ENCODE measurements at regions not wholly inside any gene's neighbourhood (a gene's known extent, or its start where the extent isn't known, plus 50 kb on each side); places are given as distances from the start of the nearest gene placed in this dataset.

GRCh38 chr12:89016970-89017778 lies 335.1 kb downstream of the DUSP6 start:
- TF ChIP-seq CTCF (conservative IDR thresholded peaks at IDR 0.05) (peak; percentile 85), EZH2 (IDR thresholded peaks at IDR 0.05; ENCODE audit: low read depth) (no peak)
